Fibroblast of the conjunctiva (primary cell): ENCODE measurements at regions not wholly inside any gene's neighbourhood (a gene's known extent, or its start where the extent isn't known, plus 50 kb on each side); places are given as distances from the start of the nearest gene placed in this dataset.
"Not testable (repeated sequence)": the region's sequence is repeated elsewhere in the genome, so short reads cannot be mapped to it uniquely, and the experiment has no call there.

Experiments
- DNase-seq: peaks from one replicate; pipeline ENCODE4 v3.0.0-alpha.2; 2010; ENCODE audit warnings: low read depth

DNA sequence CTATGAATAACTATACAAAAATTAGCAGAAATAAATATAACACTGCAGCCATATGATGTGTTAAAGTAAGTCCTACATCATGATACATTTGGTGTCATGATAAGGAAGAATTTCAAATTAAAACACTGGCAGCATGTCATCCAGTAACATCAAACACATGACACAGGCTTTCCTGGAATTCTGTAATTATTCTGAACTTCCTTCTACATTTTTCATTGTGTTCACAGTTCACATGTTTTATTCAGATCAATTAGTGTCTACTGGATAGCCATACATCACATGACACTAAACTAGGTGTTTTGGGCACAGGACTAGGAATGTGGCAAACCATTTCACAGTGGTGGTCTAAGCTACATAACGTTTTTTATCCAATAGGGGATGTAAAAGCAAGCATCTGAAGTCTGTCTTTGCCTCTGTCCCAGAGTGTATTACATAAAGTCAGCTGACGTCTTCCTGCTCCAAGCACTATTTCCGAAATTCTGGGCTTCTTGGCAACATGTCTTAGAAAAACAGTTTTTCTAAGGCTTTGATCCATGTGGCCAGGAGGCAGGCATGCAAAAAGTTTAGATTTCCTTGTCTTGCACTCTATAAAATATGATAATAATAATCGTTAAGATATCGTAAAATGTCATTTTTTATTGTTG is 707.9 kb downstream of the CENPC start:
- DNase-seq: no peak

GRCh38 chr4:66829310-66829709 is 716.0 kb downstream of the CENPC start:
- DNase-seq: no peak

GRCh38 chr4:66820681-66821080 is 724.6 kb downstream of the CENPC start:
- DNase-seq: no peak

- DNase-seq: no peak
These were observed 731.0 kb downstream of the CENPC start for GRCh38 chr4:66814277-66814676.

- DNase-seq: no peak
These were observed 739.7 kb downstream of the CENPC start for GRCh38 chr4:66805582-66805981.

DNA sequence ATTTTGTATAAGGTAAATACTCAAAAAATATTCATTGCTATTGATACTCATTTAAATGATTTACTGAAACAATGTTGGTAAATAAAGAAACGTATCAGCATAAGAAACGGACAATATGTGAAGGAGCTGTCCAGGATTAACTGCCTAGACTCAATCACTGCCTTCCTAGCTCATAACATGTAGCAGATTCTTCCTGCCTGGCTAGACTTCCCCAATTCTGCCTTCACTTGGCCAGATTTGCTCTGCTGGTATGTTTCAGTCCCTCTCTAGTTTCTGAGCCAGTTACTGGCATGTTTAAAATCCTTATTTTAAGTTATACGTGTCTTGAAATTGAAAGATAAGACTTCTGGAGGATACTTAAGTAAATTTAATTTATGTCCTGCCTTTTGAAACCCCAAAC is 740.3 kb downstream of the CENPC start:
- no peak for DNase-seq

- no peak for DNase-seq
These were observed 747.7 kb downstream of the CENPC start for GRCh38 chr4:66797608-66798007.

DNA sequence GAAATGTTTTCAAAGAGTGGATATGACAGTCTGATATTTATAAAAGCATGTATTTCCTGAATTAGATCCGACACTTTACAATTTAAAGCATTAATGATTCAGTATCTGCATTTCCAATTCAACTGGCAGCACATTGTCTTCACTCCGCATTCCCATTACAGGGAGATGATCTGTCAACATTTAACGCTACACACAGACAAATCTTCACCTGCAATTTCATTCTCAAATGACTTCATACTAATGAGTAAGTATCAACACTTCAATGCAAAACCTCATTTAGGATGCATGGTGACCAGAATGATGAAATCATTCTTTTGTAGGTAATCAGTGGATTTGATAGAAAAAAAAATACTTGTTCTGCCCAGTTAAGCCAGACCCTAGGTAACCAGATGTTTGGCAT is 749.6 kb downstream of the CENPC start:
- no peak for DNase-seq

GRCh38 chr4:66794390-66795034 is 750.8 kb downstream of the CENPC start:
- no peak for DNase-seq

DNA sequence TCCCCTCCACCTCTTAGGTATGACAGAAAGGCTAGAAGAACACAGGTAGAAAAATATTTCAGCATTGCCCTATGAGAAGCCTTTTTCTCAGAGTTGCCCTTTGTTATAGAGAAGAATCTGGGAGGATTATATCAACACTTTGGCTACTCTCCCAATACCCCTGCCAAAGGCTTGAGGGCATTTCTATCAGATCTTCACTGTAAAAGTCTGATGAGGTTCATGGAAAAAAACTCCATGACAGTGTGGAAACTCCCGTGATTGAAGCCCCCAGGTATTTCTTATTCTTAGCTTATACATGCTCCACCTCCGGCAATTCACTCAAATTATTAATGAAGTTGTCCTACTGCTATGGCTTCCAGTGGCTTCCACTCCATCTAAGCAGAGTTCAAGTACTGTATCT is 753.6 kb downstream of the CENPC start:
- no peak for DNase-seq

- DNase-seq: no peak
These were observed 759.8 kb downstream of the CENPC start for GRCh38 chr4:66785479-66785878.

- not testable (repeated sequence) for DNase-seq
These were observed 762.6 kb downstream of the CENPC start for GRCh38 chr4:66782751-66783150.

- DNase-seq: no peak
These were observed 768.2 kb downstream of the CENPC start for GRCh38 chr4:66777097-66777496.

DNA sequence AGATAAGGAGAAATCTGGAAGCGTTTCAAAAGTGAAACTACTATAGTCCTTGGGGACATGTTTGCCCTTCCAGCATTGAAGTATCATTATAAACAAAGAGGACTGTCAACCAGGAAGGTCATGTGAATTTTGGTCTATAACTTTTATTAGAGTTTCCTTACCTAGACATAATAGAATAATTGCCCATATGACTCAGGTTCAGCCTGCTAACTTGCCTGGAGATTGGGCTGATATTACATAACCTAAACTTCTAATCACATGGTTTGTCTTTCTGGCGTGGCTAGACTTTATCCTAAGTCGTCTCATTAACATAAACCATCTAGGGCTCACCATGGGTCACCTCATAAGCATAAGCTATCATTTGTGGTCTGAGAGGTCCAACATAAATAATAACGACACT is 775.9 kb downstream of the CENPC start:
- no peak for DNase-seq

GRCh38 chr4:66767442-66767841 is 777.9 kb downstream of the CENPC start:
- DNase-seq: no peak

DNA sequence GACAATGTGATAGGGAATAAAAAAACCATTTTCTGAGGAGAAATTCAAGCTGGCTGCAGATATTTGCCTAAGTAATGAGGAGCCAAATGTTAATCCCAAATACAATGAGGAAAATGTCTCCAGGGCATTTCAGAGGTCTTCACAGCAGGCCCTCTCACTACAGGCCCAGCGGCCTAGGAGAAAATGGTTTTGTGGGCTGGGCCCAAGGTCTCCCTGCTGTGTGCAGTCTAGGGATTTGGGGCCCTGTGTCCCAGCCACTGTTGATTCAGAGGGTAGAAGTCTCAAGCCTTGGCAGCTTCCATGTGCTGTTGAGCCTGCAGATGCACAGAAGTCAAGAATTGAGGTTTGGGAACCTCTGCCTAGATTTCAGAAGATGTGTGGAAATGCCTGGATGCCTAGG is 778.7 kb downstream of the CENPC start:
- DNase-seq: no peak

- DNase-seq: no peak
These were observed 795.0 kb downstream of the CENPC start for GRCh38 chr4:66750273-66750672.

DNA sequence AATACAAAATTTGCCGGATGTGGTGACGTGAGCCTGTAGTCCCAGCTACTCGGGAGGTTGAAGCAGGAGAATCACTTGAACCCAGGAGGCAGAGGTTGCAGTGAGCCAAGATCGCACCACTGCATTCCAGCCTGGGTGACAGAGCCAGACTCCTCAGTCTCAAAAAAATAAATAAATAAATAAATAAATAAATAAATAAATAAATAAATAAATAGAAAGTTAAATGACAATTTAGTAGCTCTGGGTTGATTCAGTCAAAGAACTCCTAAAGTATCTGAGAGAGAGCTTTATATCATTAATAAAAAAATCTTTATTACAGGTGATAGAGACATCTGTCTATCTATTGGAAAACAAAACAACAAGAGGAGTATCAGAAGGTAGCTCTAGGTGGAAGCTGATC is 798.4 kb downstream of the CENPC start:
- DNase-seq: not testable (repeated sequence)

GRCh38 chr4:66741081-66741480 is 804.2 kb downstream of the CENPC start:
- DNase-seq: no peak

DNA sequence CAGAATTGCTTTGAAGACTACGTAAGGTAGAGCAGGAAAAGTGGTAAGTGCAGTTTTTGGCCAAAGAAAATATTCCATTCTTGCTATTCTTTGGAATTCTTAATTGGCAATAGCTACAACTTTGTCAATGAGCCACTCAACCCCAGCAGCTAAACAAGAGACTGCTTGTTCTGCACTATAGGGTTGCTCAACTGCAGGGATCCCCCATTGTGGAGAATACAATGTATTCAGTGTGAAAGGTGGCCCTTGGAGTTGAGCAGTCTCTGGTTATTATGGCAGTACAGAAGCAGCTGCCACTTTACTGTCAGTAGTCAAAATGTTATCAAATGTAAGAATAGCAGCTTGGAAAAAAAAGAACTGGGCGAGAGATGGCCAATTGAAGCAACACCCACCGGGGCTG is 808.7 kb downstream of the CENPC start:
- DNase-seq: no peak

DNA sequence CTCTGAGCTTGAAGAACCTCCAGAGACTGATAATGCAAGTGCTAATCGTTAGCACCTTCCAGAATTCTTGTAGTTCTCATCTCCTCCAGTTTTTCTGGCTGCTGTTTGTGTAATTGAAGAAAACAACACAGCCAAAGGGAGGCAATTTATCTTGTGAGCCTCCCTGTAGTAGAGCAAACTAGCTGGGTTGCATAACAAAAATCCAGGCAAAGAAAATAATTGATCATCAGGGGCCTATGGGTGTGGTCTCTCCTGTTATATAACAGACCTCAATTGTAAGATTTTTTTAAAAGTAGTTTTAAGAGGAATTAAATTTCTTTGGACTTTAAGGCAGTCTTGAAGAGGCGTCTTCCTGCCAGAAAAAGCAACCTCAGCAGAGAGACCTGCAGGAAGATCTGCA is 817.0 kb downstream of the CENPC start:
- DNase-seq: no peak

DNA sequence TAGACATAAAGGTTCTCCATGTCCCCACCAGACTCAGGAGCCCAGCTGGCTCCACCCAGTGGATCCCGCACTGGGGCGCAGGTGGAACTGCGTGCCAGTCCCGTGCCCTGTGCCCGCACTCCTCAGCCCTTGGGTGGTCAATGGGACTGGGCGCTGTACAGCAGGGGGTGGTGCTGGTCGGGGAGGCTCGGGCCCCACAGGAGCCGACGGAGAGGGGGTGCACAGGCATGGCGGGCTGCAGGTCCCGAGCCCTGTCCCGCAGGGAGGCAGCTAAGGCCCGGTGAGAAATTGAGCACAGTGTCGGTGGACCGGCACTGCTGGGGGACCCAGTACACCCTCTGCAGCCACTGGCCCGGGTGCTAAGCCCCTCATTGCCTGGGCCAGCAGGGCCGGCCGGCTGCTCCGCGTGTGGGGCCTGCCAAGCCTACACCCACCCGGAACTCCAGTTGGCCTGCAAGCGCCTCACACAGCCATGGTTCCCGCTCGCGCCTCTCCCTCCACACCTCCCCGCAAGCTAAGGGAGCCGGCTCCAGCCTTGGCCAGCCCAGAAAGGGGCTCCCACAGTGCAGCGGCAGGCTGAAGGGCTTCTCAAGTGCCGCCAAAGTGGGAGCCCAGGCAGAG is 832.9 kb downstream of the CENPC start:
- not testable (repeated sequence) for DNase-seq

- no peak for DNase-seq
These were observed 841.1 kb downstream of the CENPC start for GRCh38 chr4:66704243-66704642.

GRCh38 chr4:66694739-66695138 is 850.6 kb downstream of the CENPC start:
- DNase-seq: no peak
